Right ventricle myocardium superior (tissue), 1 donor: ENCODE measurements at regions not wholly inside any gene's neighbourhood (a gene's known extent, or its start where the extent isn't known, plus 50 kb on each side); places are given as distances from the start of the nearest gene placed in this dataset.
"Not testable (repeated sequence)": the region's sequence is repeated elsewhere in the genome, so short reads cannot be mapped to it uniquely, and the experiment has no call there.

Experiments used
- ATAC-seq: fragments of 200-7000 bp; cut with Tn5 transposase; one replicate; pipeline ENCODE4 v1.9.1; 2020; ENCODE audit warnings: mild to moderate bottlenecking; ENCODE audit not compliant: poor library complexity
- DNase-seq: peaks from one replicate; pipeline ENCODE4 v3.0.0-alpha.2; 2020
- intact Hi-C: fragments of 100-400 bp; cut with DNase I; formaldehyde crosslinking; loops from one replicate; pipeline ENCODE4 v1.11.2; 2022
- donor health status: DM: no; HTN: yes; CAD: no; lungs with severe emphysema.

GRCh38 chr7:121545418-121545817, 149.3 kb upstream of the FAM3C start:
- DNase-seq, result no peak
- intact Hi-C loops, result no loop called here
- ATAC-seq, result no peak

- ATAC-seq (no peak), DNase-seq (no peak)
- intact Hi-C loops, result no loop called here
Measured at GRCh38 chr7:121544726-121545125, 148.6 kb upstream of the FAM3C start.

GRCh38 chr7:121544238-121544637, 148.1 kb upstream of the FAM3C start:
- intact Hi-C loops, result no loop called here
- DNase-seq (no peak), ATAC-seq (no peak)

GRCh38 chr7:121541457-121541856, 145.3 kb upstream of the FAM3C start:
- ATAC-seq (no peak), DNase-seq (no peak)

DNA sequence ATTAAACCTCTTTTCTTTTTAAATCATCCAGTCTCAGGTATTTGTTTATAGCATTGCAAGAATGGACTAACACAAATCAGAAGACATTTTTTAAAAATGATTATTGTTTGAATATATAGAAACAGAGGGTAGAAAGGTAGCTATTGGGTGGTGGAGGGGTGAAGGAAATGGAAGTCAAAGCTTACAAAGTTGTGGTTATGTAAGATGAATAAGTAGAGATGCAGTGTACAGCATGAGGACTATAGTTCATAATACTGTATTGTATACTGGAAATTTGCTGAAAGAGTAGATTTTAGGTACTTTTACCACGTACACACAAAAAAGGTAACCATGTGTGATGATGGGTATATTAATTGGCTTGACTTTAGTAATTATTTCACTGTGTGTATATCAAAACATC, 144.0 kb upstream of the FAM3C start:
- intact Hi-C loops, result no loop called here
- ATAC-seq (no peak), DNase-seq (no peak)

More at GRCh38 chr7:121541457-121541856, 145.3 kb upstream of the FAM3C start:
- intact Hi-C loops, result no loop called here

DNA sequence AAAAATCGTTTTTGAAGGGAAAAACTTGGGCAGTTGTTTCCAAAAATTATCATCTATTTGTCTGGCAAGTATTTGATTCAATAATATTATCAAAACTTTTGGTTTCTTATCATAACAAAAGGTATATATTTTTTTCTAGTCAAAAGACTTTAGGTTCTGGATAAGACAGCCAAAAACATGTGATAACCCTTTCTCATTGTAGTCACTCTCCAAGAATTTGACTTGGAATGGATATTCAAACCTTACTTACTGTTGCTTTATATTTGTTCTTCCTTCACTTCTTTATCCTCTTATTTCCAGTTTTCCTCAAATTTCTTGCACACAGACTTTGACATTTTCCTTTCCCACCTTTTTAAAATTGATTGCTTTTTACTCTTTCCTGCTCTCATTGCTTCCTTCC, 140.9 kb upstream of the FAM3C start:
- no peak for ATAC-seq
- no peak for DNase-seq
- intact Hi-C loops, result no loop called here

- intact Hi-C loops, result no loop called here
- ATAC-seq (no peak), DNase-seq (no peak)
Measured at GRCh38 chr7:121531175-121532070, 135.3 kb upstream of the FAM3C start.

- DNase-seq (no peak), ATAC-seq (peak; percentile 82)
- intact Hi-C loops, result no loop called here
Measured at GRCh38 chr7:121530227-121531174, 134.4 kb upstream of the FAM3C start.

DNA sequence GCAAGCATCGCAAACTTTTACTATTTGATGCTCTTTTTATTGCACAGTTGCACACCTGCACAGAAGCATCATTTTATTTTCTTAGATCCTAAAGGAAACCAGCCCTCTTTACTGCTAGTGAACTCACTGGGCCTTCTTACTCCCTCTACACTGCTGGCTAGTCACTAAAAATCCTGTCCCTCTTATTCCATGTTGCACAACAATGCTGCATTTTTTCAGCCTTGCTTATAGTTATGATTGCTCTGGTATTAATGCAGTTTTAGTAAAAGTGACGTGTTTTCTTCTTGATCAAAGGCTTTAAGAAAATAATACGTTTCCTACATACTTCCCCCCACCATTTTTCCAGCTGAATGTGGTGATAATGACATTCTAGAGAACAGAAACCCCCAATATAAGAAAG, 132.9 kb upstream of the FAM3C start:
- no peak for DNase-seq
- intact Hi-C loops, result no loop called here
- ATAC-seq, result no peak

DNA sequence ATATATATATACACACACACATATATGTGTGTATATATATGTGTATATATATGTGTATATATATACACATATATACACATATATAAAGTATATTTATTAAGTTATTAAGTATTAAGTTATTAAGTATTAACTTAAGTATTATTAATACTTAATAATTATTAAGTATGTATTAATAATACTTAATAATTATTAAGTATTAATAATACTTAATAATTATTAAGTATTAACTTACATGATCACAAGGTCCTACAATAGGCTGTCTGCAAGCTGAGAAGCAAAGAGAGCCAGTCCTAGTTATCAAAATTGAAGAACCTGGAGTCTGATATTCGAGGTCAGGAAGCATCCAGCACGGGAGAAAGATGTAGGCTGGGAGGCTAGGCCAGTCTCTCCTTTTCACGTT, 130.1 kb upstream of the FAM3C start:
- ATAC-seq, intact Hi-C loops, DNase-seq: not testable (repeated sequence)

DNA sequence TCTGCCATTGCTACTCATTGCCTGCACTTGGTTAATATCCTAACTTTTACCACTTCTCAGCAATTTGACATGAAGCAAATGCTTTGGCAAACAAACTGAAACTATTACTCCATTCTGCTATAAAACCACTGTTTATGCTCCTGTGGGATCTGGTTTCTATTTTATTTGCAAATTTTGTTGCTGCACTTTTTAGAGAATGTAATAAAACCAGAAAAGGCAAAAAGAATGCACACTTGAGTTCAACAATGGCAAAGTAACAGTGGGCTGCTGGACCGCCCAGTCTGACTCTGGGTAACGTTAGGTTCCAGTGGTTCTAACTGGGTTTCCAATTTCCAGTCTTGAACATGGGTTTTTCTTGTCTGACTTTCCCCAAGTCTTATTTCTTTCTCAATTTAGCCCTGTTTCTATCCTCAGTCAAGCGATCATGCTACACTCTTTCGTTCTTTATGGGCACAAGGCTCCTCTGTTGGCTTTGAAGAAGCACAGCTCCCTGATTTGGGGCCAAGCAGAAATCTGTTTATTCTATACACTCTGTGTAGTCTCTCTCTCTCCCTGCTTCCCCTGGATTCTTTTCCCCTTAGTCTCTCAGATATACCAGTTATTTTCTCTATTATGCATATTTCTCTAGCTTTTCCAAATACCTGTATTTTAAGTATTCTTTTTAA, 129.2 kb upstream of the FAM3C start:
- no peak for ATAC-seq
- no peak for DNase-seq
- intact Hi-C loops, result no loop called here

- intact Hi-C loops, result no loop called here
- DNase-seq (no peak), ATAC-seq (no peak)
Measured at GRCh38 chr7:121521711-121522400, 125.7 kb upstream of the FAM3C start.

- no peak for ATAC-seq
- intact Hi-C loops, result no loop called here
- DNase-seq, result no peak
Measured at GRCh38 chr7:121520911-121521310, 124.8 kb upstream of the FAM3C start.

DNA sequence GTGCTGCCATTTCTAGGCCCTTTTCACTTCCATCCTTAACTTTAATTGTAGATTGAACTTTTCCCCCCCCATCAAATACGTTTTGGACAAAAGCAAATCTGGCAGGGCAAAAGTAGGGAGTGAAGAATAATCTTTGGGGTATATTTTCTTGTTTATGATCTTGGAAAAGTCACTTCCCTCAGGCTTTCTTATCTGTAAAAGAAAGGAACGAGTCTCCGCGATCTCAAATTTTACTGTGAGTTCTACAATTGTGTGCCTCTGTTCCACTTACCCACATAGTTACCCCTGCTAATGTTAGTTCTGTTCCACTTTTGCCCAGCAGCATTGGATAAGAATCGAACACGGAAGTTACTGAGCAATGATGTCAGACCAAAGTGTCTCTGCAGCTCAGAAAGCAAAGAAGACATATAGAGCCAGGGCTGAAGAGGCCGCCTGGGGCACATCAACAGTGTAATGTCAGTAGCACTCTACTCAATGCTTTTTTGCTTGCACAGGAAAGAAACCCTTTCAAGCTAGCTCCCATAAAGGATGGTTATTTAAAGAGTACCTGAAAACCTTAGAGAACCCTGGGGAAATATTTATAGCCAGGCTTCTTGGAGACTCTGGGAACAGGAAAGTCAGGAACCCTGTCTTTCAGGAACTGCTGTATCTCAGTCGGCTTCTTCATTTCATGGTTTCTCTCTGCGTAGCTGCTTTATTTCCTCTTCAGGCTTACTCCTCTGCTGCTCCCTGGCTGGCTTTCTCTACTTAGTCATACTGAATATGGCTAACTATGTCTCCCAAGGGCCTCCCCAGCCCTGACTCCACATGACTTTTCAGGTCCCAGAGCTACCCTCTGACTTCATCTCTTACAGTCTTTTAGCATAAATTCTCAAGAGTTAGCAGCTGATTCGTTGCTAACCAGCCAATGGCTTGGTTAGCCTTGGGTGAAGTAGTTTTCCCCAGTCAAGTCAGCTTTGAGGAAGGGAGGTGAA, 123.7 kb upstream of the FAM3C start:
- intact Hi-C loops, result no loop called here
- DNase-seq (peak; percentile 41), ATAC-seq (peak; percentile 82)

GRCh38 chr7:121517591-121517990, 121.5 kb upstream of the FAM3C start:
- DNase-seq (no peak), ATAC-seq (no peak)
- intact Hi-C loops, result no loop called here

DNA sequence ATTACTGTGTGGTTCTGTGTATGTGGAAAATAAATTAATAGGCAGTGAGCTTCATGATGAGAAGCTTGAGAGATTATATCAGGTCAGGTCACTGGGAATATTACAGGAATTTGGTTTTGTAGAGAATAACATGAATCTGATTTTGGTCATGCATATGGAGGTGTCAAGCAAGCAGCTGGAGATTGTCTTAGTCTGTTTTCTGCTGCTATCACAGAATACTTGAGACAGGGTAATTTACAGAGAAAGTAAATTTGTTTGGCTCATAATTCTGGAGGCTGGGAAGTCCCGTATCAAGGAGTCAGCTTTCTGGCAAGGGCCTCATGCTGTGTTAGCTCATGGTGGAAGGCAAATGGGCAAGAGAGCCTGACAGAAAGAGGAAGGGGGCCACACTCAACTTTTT, 120.7 kb upstream of the FAM3C start:
- intact Hi-C loops, result no loop called here
- ATAC-seq, result no peak
- DNase-seq, result no peak

GRCh38 chr7:121515630-121516401, 119.7 kb upstream of the FAM3C start:
- ATAC-seq (no peak), DNase-seq (no peak)
- intact Hi-C loops, result no loop called here
